ENCODE measurements at regions not wholly inside any gene's neighbourhood (a gene's known extent, or its start where the extent isn't known, plus 50 kb on each side); places are given as distances from the start of the nearest gene placed in this dataset.
"Not testable (repeated sequence)": the region's sequence is repeated elsewhere in the genome, so short reads cannot be mapped to it uniquely, and the experiment has no call there.

DNA sequence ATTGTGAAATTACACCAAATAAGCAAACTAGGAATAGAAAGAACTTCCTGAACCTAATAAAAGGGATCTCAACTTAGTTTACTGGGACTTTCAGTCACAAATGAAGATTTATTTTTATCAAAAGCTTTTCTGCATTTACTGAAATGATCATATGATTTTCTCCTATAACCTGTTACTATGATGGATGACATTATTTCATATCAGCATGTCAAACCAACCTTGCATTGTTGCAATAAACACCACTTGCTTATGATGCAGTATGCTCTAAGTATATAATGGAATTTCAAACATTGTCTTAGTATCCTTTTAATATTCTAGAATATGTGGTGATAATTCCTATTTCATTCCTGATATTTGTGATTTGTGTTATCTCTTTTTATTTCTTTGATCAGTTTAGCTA is 303.0 kb downstream of the CGGBP1 start:
- no peak overlapping the region for H3K27ac ChIP-seq (ENCODE audit: low read depth in 2 of 2, low read length in 2 of 2)

DNA sequence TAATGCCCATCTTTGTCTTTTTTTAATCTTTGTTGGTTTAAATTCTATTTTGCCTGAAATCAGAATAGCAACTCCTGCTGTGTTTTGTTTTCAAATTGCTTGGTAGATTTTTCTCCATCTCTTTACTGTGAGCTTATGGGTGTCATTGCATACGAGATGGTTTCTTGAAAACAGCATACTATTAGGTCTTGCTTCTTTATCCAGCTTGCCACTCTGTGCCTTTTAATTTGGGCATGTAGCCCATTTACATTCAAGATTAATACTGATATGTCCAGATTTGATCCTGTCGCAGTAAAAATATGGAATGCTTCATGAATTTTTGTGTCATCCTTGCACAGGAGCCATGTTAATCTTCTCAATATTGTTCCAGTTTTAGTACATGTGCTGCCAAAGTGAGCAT is 316.6 kb downstream of the CGGBP1 start:
- Histone ChIP-seq H3K4me1 (ENCODE audit: control insufficient read depth in 2 of 2, insufficient read depth in 2 of 2, low read length in 2 of 2) (no peaks in the 10 kb centered on the region), H3K9me3 (ENCODE audit: control insufficient read depth in 2 of 2, low read length in 2 of 2) (no peaks in the 10 kb centered on the region), H3K36me3 (ENCODE audit: control insufficient read depth in 2 of 2, insufficient read depth in 2 of 2, low read length in 2 of 2) (no peaks in the 10 kb centered on the region), H3K4me3 (ENCODE audit: low read length in 2 of 2) (no peak overlapping the region), H3K9ac (ENCODE audit: low read depth in 1 of 2, low read length in 2 of 2) (no peak overlapping the region), H3K27ac (ENCODE audit: low read depth in 2 of 2, low read length in 2 of 2) (no peak overlapping the region), H3K27me3 (ENCODE audit: control insufficient read depth in 2 of 2, insufficient read depth in 2 of 2, low read length in 2 of 2) (no peaks in the 10 kb centered on the region)

More for the DNA sequence above, 303.0 kb downstream of the CGGBP1 start:
- no peaks in the 10 kb centered on the region for H3K36me3 ChIP-seq (ENCODE audit: control insufficient read depth in 2 of 2, insufficient read depth in 2 of 2, low read length in 2 of 2)
- H3K4me1 ChIP-seq (ENCODE audit: control insufficient read depth in 2 of 2, insufficient read depth in 2 of 2, low read length in 2 of 2), result no peaks in the 10 kb centered on the region
- H3K9me3 ChIP-seq (ENCODE audit: control insufficient read depth in 2 of 2, low read length in 2 of 2), result no peaks in the 10 kb centered on the region
- H3K27me3 ChIP-seq (ENCODE audit: control insufficient read depth in 2 of 2, insufficient read depth in 2 of 2, low read length in 2 of 2), result no peaks in the 10 kb centered on the region
- no peak overlapping the region for H3K4me3 ChIP-seq (ENCODE audit: low read length in 2 of 2)
- no peak overlapping the region for H3K9ac ChIP-seq (ENCODE audit: low read depth in 1 of 2, low read length in 2 of 2)

DNA sequence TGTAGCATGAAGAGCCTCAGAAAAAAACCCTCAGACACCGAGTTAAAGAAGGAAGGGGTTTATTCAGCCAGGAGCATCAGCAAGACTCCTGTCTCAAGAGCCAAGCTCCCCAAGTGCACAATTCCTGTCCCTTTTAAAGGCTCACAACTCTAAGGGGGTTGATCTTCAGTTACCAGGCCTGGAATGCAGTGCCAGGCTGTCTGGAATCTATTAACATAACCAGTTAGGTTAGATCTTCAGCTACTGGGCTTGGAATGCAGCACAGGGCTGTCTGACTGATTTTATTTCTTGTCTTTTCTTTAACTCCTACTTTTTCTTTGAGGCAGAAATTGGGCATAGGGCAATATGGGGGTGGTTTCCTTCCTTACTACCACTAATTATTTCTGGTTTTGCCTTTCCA is 317.9 kb downstream of the CGGBP1 start:
- H3K4me1 ChIP-seq (ENCODE audit: control insufficient read depth in 2 of 2, insufficient read depth in 2 of 2, low read length in 2 of 2); H3K4me3 ChIP-seq (ENCODE audit: low read length in 2 of 2); H3K9me3 ChIP-seq (ENCODE audit: control insufficient read depth in 2 of 2, low read length in 2 of 2); H3K27me3 ChIP-seq (ENCODE audit: control insufficient read depth in 2 of 2, insufficient read depth in 2 of 2, low read length in 2 of 2); H3K27ac ChIP-seq (ENCODE audit: low read depth in 2 of 2, low read length in 2 of 2); H3K36me3 ChIP-seq (ENCODE audit: control insufficient read depth in 2 of 2, insufficient read depth in 2 of 2, low read length in 2 of 2); H3K9ac ChIP-seq (ENCODE audit: low read depth in 1 of 2, low read length in 2 of 2): not testable (repeated sequence)

DNA sequence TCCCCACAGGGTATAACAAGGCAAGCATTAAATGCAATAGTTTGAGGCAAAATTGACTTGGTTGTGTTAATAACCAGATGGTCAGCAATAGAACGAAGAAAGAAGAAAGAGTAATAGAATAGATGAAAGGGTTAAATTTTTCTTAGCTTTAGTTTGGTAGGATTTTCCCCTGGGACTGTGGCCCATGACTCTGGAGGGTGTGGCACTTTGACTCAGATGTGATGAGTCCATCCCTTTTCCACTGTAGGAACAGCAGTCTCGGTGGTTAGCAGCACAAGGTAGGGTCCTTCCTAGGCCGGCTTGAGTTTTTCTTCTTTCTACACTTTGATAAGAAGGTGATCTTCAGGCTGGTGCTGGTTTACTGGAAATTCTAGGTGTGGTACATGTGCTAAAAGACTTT is 321.0 kb downstream of the CGGBP1 start:
- not testable (repeated sequence) for H3K4me1 ChIP-seq (ENCODE audit: control insufficient read depth in 2 of 2, insufficient read depth in 2 of 2, low read length in 2 of 2); H3K9ac ChIP-seq (ENCODE audit: low read depth in 1 of 2, low read length in 2 of 2); H3K36me3 ChIP-seq (ENCODE audit: control insufficient read depth in 2 of 2, insufficient read depth in 2 of 2, low read length in 2 of 2); H3K27ac ChIP-seq (ENCODE audit: low read depth in 2 of 2, low read length in 2 of 2); H3K27me3 ChIP-seq (ENCODE audit: control insufficient read depth in 2 of 2, insufficient read depth in 2 of 2, low read length in 2 of 2); H3K4me3 ChIP-seq (ENCODE audit: low read length in 2 of 2); H3K9me3 ChIP-seq (ENCODE audit: control insufficient read depth in 2 of 2, low read length in 2 of 2)

DNA sequence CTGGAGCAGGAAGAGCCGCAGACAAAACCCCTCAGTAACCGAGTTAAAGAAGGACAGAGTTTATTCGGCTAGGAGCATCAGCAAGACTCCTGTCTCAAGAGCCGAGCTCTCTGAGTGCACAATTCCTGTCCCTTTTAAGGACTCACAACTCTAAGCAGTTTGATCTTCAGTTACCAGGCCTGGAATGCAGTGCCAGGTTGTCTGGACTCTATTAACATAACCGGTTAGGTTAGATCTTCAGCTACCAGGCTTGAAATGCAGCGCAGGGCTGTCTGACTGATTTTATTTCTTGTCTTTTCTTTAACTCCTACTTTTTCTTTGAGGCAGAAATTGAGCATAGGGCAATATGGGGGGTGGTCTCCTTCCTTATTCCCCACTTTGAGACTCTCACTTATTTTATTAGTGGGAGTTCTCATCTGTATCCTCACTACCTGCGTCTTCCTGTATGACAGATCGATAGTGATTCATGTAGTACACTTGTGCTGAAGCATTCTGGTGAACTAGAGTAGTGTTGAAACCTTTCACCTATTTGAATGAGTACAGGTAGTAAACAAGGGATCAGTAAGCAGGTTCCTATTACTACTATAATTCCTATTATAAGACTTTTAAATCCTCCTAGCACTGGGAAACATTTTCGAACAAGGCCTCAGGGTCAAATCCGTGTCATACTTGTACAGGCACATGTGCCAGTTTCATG is 325.0 kb downstream of the CGGBP1 start:
- Histone ChIP-seq H3K4me3 (ENCODE audit: low read length in 2 of 2) (no peak overlapping the region), H3K4me1 (ENCODE audit: control insufficient read depth in 2 of 2, insufficient read depth in 2 of 2, low read length in 2 of 2) (no peaks in the 10 kb centered on the region), H3K27me3 (ENCODE audit: control insufficient read depth in 2 of 2, insufficient read depth in 2 of 2, low read length in 2 of 2) (no peaks in the 10 kb centered on the region), H3K36me3 (ENCODE audit: control insufficient read depth in 2 of 2, insufficient read depth in 2 of 2, low read length in 2 of 2) (no peaks in the 10 kb centered on the region), H3K9ac (ENCODE audit: low read depth in 1 of 2, low read length in 2 of 2) (no peak overlapping the region), H3K9me3 (ENCODE audit: control insufficient read depth in 2 of 2, low read length in 2 of 2) (no peaks in the 10 kb centered on the region), H3K27ac (ENCODE audit: low read depth in 2 of 2, low read length in 2 of 2) (no peak overlapping the region)

DNA sequence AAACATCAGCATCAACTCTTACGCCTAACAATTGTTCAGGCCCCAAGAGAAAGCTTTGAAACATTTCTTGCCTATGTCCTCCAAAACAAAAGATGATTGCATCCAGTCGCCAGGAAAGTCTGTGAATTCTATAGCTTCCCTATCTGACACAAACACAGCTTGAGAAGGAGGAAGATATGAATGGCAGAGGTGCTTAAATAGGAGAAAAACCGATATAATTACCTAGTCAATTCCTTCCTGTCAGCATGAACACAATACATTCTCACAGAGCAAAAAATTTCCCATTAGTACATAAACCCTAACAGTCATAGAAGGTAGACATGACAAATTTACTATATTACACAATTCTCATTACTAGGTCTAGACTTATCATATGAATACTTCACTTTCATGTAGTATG is 326.5 kb downstream of the CGGBP1 start:
- H3K9ac ChIP-seq (ENCODE audit: low read depth in 1 of 2, low read length in 2 of 2), result no peak overlapping the region
- H3K27ac ChIP-seq (ENCODE audit: low read depth in 2 of 2, low read length in 2 of 2), result no peak overlapping the region
- H3K36me3 ChIP-seq (ENCODE audit: control insufficient read depth in 2 of 2, insufficient read depth in 2 of 2, low read length in 2 of 2), result no peaks in the 10 kb centered on the region
- H3K27me3 ChIP-seq (ENCODE audit: control insufficient read depth in 2 of 2, insufficient read depth in 2 of 2, low read length in 2 of 2), result no peaks in the 10 kb centered on the region
- no peak overlapping the region for H3K4me3 ChIP-seq (ENCODE audit: low read length in 2 of 2)
- no peaks in the 10 kb centered on the region for H3K9me3 ChIP-seq (ENCODE audit: control insufficient read depth in 2 of 2, low read length in 2 of 2)
- no peaks in the 10 kb centered on the region for H3K4me1 ChIP-seq (ENCODE audit: control insufficient read depth in 2 of 2, insufficient read depth in 2 of 2, low read length in 2 of 2)

DNA sequence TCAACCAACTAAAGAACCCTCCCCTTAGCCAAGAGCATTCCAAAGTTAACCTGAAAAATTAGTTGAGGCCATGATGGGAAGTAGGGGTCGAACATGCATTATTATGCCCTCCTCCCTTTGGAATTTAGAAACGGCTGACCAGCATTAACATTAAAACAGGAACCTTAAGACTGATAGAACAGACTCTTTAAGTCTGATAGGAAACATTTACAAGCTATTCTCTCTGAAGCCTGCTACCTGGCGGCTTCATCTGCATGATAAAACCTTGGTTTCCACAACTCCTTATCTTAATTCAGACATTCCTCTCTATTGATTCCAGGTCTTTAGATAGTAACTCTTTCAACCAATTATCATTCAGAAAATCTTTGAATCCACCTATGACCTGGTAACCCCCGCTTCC is 331.0 kb downstream of the CGGBP1 start:
- Histone ChIP-seq H3K27me3 (ENCODE audit: control insufficient read depth in 2 of 2, insufficient read depth in 2 of 2, low read length in 2 of 2) (no peaks in the 10 kb centered on the region), H3K27ac (ENCODE audit: low read depth in 2 of 2, low read length in 2 of 2) (no peak overlapping the region), H3K9ac (ENCODE audit: low read depth in 1 of 2, low read length in 2 of 2) (no peak overlapping the region), H3K4me1 (ENCODE audit: control insufficient read depth in 2 of 2, insufficient read depth in 2 of 2, low read length in 2 of 2) (no peaks in the 10 kb centered on the region), H3K36me3 (ENCODE audit: control insufficient read depth in 2 of 2, insufficient read depth in 2 of 2, low read length in 2 of 2) (no peaks in the 10 kb centered on the region), H3K9me3 (ENCODE audit: control insufficient read depth in 2 of 2, low read length in 2 of 2) (no peaks in the 10 kb centered on the region), H3K4me3 (ENCODE audit: low read length in 2 of 2) (no peak overlapping the region)

DNA sequence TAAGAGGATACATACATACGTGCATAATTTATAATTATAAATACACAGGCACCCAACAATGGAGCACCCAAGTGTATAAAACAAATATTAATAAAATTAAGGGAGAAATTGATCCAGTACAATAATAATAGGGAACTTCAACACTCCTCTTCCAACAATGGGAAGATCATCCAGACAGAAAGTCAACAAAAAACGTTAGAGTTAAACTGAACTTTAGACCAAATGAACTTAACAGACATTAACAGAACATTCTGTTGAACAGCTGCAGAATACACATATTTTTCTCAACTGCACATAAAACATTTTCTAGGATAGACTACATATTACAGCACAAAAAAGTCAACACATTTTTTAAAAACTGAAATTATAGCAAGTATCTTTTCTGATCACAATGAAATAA is 339.7 kb downstream of the CGGBP1 start:
- Histone ChIP-seq H3K9ac (ENCODE audit: low read depth in 1 of 2, low read length in 2 of 2) (no peak overlapping the region), H3K36me3 (ENCODE audit: control insufficient read depth in 2 of 2, insufficient read depth in 2 of 2, low read length in 2 of 2) (no peaks in the 10 kb centered on the region), H3K27ac (ENCODE audit: low read depth in 2 of 2, low read length in 2 of 2) (no peak overlapping the region), H3K4me1 (ENCODE audit: control insufficient read depth in 2 of 2, insufficient read depth in 2 of 2, low read length in 2 of 2) (no peaks in the 10 kb centered on the region), H3K9me3 (ENCODE audit: control insufficient read depth in 2 of 2, low read length in 2 of 2) (no peaks in the 10 kb centered on the region), H3K27me3 (ENCODE audit: control insufficient read depth in 2 of 2, insufficient read depth in 2 of 2, low read length in 2 of 2) (no peaks in the 10 kb centered on the region), H3K4me3 (ENCODE audit: low read length in 2 of 2) (no peak overlapping the region)

DNA sequence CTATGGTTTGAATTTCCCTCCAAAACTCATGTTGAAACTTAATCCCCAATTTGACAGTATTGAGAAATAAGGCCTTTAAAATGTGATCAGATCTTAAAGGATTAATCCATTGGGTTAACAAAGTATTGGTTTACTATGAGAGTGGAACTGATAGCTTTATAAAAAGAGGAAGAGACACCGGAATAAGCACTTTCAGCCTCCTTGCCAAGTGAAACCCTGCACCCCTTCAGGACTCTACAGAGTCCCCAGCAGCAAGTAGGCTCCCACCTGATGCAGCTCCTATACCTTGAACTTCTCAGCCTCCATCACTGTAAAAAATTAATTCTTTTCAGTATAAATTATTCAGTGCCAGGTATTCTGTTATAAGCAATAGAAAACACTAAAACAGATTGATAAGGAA is 348.3 kb downstream of the CGGBP1 start:
- no peaks in the 10 kb centered on the region for H3K27me3 ChIP-seq (ENCODE audit: control insufficient read depth in 2 of 2, insufficient read depth in 2 of 2, low read length in 2 of 2)
- no peaks in the 10 kb centered on the region for H3K4me1 ChIP-seq (ENCODE audit: control insufficient read depth in 2 of 2, insufficient read depth in 2 of 2, low read length in 2 of 2)
- H3K9me3 ChIP-seq (ENCODE audit: control insufficient read depth in 2 of 2, low read length in 2 of 2), result no peaks in the 10 kb centered on the region
- H3K4me3 ChIP-seq (ENCODE audit: low read length in 2 of 2), result no peak overlapping the region
- no peaks in the 10 kb centered on the region for H3K36me3 ChIP-seq (ENCODE audit: control insufficient read depth in 2 of 2, insufficient read depth in 2 of 2, low read length in 2 of 2)
- H3K9ac ChIP-seq (ENCODE audit: low read depth in 1 of 2, low read length in 2 of 2), result no peak overlapping the region
- no peak overlapping the region for H3K27ac ChIP-seq (ENCODE audit: low read depth in 2 of 2, low read length in 2 of 2)

DNA sequence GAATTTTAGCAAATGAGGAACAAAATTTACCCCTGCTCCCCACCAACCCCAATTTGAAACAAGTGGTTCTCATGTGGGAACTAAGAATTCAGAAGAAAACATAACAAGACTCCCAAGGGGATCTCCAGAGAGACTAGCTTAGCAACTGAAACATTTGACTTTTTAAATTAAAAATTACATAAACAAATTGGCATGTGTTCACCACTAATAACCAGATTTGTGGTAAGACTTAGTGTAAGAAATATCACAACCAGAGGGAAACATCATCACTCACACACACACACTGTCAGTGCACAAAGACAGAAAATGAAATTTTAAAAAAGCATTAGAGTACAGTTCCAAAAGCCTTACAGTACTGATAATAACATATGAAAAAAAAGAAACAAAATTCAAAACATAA is 348.8 kb downstream of the CGGBP1 start:
- no peak overlapping the region for H3K9ac ChIP-seq (ENCODE audit: low read depth in 1 of 2, low read length in 2 of 2)
- H3K36me3 ChIP-seq (ENCODE audit: control insufficient read depth in 2 of 2, insufficient read depth in 2 of 2, low read length in 2 of 2), result no peaks in the 10 kb centered on the region
- no peak overlapping the region for H3K4me3 ChIP-seq (ENCODE audit: low read length in 2 of 2)
- H3K27ac ChIP-seq (ENCODE audit: low read depth in 2 of 2, low read length in 2 of 2), result no peak overlapping the region
- H3K27me3 ChIP-seq (ENCODE audit: control insufficient read depth in 2 of 2, insufficient read depth in 2 of 2, low read length in 2 of 2), result no peaks in the 10 kb centered on the region
- no peaks in the 10 kb centered on the region for H3K9me3 ChIP-seq (ENCODE audit: control insufficient read depth in 2 of 2, low read length in 2 of 2)
- no peaks in the 10 kb centered on the region for H3K4me1 ChIP-seq (ENCODE audit: control insufficient read depth in 2 of 2, insufficient read depth in 2 of 2, low read length in 2 of 2)

DNA sequence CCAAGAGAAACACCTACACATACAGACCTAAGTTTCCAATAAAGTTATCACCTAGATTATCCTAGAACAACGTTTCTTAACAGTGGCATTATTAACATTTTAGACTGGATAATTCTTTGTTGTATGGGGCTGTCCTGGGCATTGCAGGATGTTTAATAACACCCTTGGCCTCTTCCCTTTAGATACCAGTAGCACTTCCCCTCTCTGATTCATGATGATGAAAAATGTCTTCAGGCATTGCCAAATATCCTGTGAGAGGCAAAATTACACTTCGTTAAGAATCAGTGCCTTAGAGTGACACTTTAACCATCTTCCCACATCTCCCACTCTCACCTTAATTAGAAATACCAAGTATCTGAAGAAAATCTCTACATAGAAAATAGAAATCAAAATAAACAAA is 352.6 kb downstream of the CGGBP1 start:
- Histone ChIP-seq H3K27ac (ENCODE audit: low read depth in 2 of 2, low read length in 2 of 2) (no peak overlapping the region), H3K4me3 (ENCODE audit: low read length in 2 of 2) (no peak overlapping the region), H3K36me3 (ENCODE audit: control insufficient read depth in 2 of 2, insufficient read depth in 2 of 2, low read length in 2 of 2) (no peaks in the 10 kb centered on the region), H3K9ac (ENCODE audit: low read depth in 1 of 2, low read length in 2 of 2) (no peak overlapping the region), H3K27me3 (ENCODE audit: control insufficient read depth in 2 of 2, insufficient read depth in 2 of 2, low read length in 2 of 2) (no peaks in the 10 kb centered on the region), H3K9me3 (ENCODE audit: control insufficient read depth in 2 of 2, low read length in 2 of 2) (no peaks in the 10 kb centered on the region), H3K4me1 (ENCODE audit: control insufficient read depth in 2 of 2, insufficient read depth in 2 of 2, low read length in 2 of 2) (no peaks in the 10 kb centered on the region)
